ENCODE measurements at regions not wholly inside any gene's neighbourhood (a gene's known extent, or its start where the extent isn't known, plus 50 kb on each side); places are given as distances from the start of the nearest gene placed in this dataset.
A peak's percentile ranks its signal among the peaks of the same experiment; 100 is the strongest.

DNA sequence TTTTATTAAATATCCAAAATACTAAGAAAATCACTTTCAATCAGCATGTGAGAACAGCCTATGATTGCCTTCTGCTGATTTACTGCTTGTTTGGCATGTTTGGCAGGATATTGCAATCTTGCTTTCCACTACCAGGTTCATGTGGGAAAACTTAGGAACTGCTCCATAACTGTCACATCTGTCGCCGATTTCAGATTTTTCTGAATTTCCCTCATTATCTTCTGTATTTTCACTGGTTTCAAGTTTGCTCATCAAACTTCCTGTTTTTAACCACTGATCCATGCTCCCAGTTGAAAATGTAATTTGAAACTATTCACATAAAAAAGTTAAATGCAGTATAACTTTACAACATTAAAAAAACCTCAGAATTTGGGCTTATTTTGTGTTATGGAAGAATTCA, 93.0 kb downstream of the NFKBIZ start:
- no peaks in the 10 kb centered on the region for H3K27me3 ChIP-seq (ENCODE audit: control insufficient read depth, insufficient read depth, low read length)
- TF ChIP-seq, protein P1, sequence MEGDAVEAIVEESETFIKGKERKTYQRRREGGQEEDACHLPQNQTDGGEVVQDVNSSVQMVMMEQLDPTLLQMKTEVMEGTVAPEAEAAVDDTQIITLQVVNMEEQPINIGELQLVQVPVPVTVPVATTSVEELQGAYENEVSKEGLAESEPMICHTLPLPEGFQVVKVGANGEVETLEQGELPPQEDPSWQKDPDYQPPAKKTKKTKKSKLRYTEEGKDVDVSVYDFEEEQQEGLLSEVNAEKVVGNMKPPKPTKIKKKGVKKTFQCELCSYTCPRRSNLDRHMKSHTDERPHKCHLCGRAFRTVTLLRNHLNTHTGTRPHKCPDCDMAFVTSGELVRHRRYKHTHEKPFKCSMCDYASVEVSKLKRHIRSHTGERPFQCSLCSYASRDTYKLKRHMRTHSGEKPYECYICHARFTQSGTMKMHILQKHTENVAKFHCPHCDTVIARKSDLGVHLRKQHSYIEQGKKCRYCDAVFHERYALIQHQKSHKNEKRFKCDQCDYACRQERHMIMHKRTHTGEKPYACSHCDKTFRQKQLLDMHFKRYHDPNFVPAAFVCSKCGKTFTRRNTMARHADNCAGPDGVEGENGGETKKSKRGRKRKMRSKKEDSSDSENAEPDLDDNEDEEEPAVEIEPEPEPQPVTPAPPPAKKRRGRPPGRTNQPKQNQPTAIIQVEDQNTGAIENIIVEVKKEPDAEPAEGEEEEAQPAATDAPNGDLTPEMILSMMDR (IDR thresholded peaks at IDR 0.05; ENCODE audit: insufficient read depth, low read depth, low read length), result no peak
- H3K36me3 ChIP-seq (ENCODE audit: control insufficient read depth, insufficient read depth, low read length), result no peaks in the 10 kb centered on the region
- CTCF ChIA-PET, result no interaction called here
- POLR2A ChIA-PET, result no interaction called here
- H3K4me3 ChIP-seq (ENCODE audit: low read depth, low read length), result no peak overlapping the region
- DNase-seq (ENCODE audit: low read depth), result peak; percentile 41

DNA sequence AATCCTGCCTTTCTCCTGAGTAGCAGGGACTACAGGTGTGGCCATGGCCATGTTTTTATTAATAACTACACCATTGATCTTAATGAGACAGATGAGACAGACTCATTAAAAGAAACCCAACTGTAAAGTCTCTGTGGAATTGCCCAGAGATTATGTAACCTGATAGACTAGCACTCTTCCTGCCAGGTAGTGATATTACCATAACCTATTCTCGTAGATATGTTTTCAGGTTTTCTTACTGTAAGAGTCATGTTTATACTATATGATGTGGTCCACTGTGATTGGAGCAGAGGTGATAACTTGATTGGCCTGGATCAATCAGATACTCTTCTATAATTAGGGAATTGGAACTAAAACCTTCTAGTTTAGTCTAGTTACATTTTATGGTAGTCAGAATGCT, 93.7 kb downstream of the NFKBIZ start:
- no peaks in the 10 kb centered on the region for H3K27me3 ChIP-seq (ENCODE audit: control insufficient read depth, insufficient read depth, low read length)
- no peak overlapping the region for H3K4me3 ChIP-seq (ENCODE audit: low read depth, low read length)
- CTCF ChIA-PET, result no interaction called here
- TF ChIP-seq, protein P1 (IDR thresholded peaks at IDR 0.05; ENCODE audit: insufficient read depth, low read depth, low read length), result no peak
- POLR2A ChIA-PET, result no interaction called here
- DNase-seq (ENCODE audit: low read depth), result no peak
- H3K36me3 ChIP-seq (ENCODE audit: control insufficient read depth, insufficient read depth, low read length), result no peaks in the 10 kb centered on the region

DNA sequence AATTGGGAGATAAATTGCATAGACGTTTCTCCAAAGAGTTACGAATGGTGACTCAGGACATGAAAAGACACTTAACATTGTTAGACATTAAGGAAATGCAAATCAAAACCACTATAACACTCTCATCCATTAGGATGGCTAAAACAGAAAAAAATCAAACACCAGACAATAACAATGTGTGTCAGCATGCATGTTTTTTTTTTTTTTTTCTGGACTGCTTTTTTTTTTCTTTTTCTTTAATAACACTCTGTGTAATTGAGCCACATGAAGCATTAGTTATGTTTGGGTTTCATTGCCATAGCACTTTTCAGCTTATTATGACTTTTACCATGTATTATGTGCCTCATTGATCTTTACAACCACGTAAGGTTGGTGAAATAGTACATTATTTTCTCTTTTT, 95.0 kb downstream of the NFKBIZ start:
- ChIA-PET CTCF (interaction anchor here (1.1 kb wide), 1 partner anchor 8 kb away, joined by 3 read pairs; no protein-coding TSS in a partner anchor), POLR2A (no interaction called here)
- no peak for DNase-seq (ENCODE audit: low read depth)

DNA sequence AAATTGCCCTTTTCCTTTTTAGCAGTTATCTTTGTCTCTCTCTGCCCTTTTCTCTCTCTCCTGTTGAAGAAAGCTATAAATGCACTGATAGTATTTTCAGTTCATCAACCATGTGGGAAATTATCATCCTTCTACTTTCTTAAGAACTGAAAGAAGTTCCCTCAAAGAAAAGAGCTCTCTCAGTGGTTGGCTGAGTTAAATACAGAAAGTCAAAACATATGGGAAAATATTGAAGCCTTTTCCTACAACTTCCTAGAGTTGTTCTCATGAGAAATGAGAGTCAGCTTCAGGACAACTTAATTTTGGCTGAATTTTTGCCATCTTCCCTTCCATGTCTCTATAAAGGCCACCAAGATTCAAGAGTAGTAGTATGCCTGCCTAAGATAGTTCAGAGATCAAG, 96.7 kb downstream of the NFKBIZ start:
- TF ChIP-seq, protein P1 (IDR thresholded peaks at IDR 0.05; ENCODE audit: insufficient read depth, low read depth, low read length), result no peak
- Histone ChIP-seq H3K4me3 (ENCODE audit: low read depth, low read length) (no peak overlapping the region), H3K36me3 (ENCODE audit: control insufficient read depth, insufficient read depth, low read length) (no peaks in the 10 kb centered on the region), H3K27me3 (ENCODE audit: control insufficient read depth, insufficient read depth, low read length) (no peaks in the 10 kb centered on the region)
- DNase-seq (ENCODE audit: low read depth), result no peak
- ChIA-PET CTCF (no interaction called here), POLR2A (interaction anchor here (0.6 kb wide), 1 partner anchor 19 kb away, joined by 4 read pairs; no protein-coding TSS in a partner anchor)

More for the DNA sequence above, 95.0 kb downstream of the NFKBIZ start:
- H3K36me3 ChIP-seq (ENCODE audit: control insufficient read depth, insufficient read depth, low read length), result no peaks in the 10 kb centered on the region
- TF ChIP-seq, protein P1 (IDR thresholded peaks at IDR 0.05; ENCODE audit: insufficient read depth, low read depth, low read length), result no peak
- no peaks in the 10 kb centered on the region for H3K27me3 ChIP-seq (ENCODE audit: control insufficient read depth, insufficient read depth, low read length)
- no peak overlapping the region for H3K4me3 ChIP-seq (ENCODE audit: low read depth, low read length)

DNA sequence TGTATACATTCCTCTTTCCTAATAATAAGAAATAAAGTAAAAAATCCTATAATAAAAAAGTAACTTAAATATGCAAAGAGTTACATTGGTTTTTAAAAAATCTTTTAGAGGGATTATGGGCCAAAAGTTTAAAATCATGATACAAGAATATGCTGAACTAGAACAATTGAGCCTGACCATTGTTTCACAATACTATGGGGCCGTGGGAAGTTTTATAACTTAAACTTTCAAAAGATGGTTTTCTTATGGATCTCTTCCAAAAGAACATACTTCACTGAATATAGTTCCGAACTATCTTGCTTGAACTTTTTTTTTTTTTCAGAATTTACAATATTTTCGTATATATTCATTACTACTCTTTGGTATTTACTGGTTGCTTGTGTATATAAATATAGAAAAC, 97.6 kb downstream of the NFKBIZ start:
- POLR2A ChIA-PET, result no interaction called here
- H3K4me3 ChIP-seq (ENCODE audit: low read depth, low read length), result no peak overlapping the region
- CTCF ChIA-PET, result no interaction called here
- no peak for DNase-seq (ENCODE audit: low read depth)
- TF ChIP-seq, protein P1 (IDR thresholded peaks at IDR 0.05; ENCODE audit: insufficient read depth, low read depth, low read length), result no peak
- H3K27me3 ChIP-seq (ENCODE audit: control insufficient read depth, insufficient read depth, low read length), result no peaks in the 10 kb centered on the region
- no peaks in the 10 kb centered on the region for H3K36me3 ChIP-seq (ENCODE audit: control insufficient read depth, insufficient read depth, low read length)

All from BJ (cell line).